HG03025 (cell line): ENCODE measurements at regions not wholly inside any gene's neighbourhood (a gene's known extent, or its start where the extent isn't known, plus 50 kb on each side); places are given as distances from the start of the nearest gene placed in this dataset.

Experiments
- ATAC-seq: cut with Tn5 transposase; IDR thresholded peaks from one replicate; pipeline ENCODE4 v1.9.1; 2021; ENCODE audit warnings: mild to moderate bottlenecking, moderate library complexity; ENCODE audit not compliant: unreplicated experiment, low FRiP score

DNA sequence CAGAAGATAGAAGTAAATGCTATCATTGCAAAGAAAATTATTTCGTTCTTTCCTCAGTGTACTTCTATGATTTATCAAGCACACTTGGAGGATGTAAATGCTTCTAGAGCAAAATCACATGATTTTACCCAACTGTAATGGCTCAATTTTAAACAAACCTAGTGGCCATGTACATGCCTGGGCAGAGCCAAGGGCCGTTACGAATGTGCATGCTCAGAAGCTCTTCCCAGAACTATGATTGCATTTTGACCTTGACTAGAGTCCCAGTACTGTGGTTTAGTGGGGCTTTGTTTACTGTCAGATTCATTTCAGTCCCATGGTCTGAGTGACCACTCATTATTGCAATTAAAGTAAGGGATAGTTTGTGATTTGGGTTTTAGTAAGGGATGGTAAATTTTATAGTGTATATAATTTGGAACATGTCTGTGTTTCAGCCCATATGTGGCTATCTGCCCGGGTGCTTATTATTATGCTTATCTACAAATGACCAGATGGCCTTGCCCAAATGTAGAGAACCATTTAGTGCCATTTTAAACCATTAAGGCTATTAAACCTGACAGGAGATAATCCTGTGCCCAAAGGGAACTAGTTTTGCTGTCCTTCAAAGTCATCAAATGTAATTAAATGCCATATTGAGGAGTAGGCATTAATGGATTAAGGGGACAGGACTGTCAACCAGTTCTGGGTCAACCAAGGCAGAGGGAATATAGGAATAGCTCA, 239.1 kb downstream of the ICOS start:
- ATAC-seq = no peak

DNA sequence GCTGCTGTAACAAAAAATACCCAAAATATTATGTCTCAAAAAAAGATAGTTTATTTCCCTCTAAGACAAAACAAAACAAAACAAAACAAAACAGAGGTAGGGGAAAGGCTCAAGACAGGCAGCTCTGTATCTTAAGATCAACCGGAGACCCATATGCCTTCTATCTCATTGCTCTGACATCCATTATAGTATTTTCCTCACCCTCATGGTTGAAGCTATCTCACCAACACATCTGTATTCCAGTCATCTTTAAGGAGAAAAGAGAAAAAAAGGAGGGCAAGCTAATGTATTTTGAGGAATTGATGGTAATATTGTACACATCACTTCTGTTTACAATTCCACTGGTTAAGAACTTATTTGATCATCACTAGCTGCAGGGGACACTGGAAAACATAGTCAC, 239.7 kb downstream of the ICOS start:
- ATAC-seq = no peak

DNA sequence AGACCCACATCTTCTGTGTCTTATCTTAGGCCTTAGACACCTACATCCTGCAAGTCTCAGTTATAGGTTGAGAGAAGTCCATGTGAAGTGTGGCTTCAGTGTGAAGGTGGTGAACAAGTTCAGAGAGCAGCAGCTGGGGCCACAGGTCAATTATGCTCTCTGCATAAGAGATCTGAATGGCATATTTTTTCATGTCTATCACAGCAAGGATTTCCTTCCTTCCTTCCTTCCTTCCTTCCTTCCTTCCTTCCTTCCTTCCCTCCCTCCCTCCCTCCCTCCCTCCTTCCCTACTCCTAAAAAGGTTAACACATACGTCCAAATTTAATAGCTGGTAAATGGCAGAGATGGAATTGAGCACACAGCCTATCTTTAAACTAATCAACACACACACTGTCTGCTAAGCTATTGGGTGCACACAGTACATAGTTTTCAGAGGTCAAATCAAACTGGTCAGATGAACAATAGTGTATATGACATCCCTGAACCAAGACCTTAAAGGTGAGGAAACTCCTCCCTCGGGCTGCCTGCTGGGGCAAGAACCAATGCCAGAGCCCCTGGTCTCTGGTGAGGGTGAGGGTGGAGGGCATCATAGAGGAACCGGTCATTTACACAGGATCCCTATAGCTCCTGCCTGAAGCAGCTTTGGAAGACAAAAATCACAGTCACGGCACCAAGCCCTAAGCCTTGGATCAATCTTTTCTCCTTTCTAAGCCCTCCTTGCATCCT, 240.9 kb downstream of the ICOS start:
- ATAC-seq = no peak

DNA sequence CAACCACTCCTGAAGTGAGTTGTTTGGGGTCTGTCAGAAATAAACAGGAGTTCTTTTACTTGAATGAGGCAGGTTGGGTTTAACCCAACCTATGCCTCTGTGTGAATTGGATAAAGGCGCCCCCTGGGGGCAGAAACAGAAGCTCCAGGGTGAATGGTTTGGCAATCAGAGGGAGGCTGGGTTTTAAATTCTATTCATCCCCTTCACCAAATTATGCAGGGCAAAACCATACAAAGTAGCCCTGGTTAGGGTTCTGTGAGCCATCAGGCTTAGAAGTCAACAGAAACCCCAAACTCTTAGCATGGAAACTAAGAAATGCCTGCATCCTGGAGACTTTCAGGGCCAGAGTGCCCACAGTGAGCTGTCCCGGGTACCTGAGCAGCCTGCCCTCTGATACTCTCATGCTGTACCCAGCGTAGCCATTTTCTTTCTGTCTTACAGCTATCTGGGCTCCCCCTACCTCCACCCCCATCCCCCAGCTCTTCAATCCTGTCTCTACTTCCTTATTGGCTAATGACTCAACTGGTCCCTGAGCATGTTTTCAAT, 241.5 kb downstream of the ICOS start:
- ATAC-seq = peak; percentile 60

DNA sequence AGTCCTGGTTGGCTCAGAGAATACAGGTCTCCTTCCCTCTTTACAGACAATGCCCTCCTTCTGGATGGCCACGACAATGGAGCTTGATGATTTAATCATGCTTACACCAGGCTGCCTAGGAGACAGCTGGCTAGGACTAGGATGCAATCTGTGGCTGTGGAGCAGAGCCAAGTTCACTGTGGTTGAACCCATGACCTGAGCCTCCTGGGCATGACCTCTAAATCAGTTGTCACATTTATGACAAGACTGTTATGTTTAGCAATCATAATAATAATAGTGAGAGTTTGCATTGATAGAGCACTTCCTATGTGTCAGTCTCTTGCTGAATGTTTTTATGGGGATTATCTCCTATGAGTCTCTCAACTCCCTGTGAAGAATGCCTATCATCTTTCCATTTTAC, 244.1 kb downstream of the ICOS start:
- no peak for ATAC-seq

DNA sequence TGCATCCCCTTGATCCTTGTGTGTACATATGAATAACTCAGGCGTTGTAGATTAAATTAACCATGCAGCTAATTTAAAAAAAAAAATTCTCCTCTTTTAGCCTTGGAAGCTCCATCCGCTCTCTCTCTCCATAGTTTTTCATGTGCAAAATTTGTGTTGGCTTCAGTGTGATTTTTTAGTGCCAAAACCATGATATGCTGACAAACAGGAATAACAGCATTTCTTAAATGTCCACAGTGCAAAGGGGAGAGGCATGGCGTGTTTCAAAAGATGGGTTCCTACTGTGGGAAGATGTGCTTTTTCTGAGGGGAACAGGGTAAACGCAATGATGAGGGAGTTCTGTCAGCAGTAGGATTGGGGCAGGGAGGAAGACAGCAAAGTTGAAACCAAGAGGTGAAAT, 247.0 kb downstream of the ICOS start:
- ATAC-seq = no peak

DNA sequence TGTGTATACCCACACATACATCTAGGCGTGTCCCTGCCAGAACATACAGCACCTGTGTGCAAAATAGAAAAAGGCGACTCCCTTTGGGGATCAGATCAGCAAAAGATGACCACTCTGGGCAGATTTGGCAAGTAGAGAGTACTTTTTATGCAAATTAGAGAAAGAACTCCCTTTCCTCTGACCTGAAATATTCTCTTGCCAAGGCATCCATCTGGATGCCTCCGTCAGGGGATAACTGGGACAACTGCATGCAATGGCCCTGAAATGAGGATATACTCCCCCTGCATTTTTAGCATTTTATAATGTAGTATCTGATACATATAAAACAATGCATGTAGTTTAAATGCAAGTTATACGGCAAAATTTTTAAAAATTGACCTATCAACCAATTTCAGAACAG, 247.7 kb downstream of the ICOS start:
- no peak for ATAC-seq

DNA sequence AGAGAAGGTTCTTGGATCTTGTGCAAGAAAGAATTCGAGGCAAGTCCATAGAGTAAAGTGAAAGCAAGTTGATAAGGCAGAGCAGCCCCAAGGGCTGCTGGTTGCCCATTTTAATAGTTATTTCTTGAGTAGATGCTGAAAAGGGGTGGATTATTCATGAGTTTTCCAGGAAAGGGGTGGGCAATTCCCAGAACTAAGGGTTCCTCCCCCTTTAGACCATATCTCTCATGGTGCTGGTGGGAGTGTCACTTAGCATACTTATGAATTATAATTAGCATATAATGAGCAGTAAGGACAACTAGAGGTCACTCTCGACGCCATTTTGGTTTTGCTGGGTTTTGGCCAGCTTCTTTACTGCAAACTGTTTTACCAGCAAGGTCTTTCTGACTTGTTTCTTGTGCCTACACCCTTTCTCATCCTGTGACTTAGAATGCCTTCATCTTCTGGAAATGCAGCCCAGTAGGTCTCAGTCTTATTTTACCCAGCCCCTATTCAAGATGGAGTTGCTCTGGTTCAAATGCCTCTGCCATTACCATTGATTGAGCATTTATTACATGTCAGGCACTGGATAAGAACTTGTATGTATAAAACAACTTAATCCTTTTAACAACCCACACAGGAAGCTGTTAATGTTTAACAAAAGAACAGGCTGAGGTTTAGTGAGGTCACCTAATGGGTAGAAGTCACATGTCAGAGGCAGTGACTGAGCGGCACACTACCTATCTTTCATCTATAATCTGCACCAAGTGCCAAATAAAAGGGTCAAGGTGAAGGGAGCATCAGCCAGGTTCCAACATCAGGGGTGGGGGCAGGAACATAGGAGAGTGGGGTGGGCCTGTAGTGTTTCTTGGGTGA, 250.9 kb downstream of the ICOS start:
- no peak for ATAC-seq

DNA sequence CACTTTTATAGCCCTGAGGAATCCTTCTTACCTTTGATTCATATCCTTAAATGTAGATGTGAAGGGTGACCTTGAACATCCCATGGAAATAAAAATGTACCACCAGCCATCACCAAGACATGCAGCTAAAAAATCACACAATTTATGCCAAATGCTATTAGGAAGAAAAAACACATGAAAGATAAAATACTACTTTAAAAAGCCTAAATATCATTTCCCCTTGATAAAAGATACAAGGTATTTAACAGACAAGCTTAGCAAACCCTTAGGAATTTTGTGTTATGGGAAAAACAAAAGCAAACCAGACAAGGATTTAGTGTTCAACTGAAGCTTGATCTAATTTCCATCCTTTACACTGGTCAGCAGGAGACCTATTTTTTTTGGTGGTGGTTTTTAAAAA, 255.0 kb downstream of the ICOS start:
- ATAC-seq = no peak

DNA sequence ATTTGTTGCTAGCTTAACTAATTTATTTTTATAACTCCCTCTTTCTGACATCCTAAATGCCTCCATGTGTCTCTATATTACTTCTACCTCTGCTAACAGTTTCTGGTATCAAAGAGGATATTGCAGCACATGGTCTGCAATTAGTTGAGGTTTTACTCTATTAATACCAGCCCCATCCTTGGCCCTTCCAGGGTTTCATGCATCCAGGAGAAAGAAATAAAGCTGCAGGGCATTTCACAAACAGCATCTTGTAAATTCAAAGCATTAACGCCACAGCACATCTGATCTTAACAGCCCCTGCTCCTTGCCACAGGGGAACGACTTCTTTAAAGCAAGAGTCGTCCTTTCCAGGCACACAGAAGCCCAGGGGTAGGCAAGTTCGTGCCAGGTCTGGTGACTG, 258.9 kb downstream of the ICOS start:
- no peak for ATAC-seq

DNA sequence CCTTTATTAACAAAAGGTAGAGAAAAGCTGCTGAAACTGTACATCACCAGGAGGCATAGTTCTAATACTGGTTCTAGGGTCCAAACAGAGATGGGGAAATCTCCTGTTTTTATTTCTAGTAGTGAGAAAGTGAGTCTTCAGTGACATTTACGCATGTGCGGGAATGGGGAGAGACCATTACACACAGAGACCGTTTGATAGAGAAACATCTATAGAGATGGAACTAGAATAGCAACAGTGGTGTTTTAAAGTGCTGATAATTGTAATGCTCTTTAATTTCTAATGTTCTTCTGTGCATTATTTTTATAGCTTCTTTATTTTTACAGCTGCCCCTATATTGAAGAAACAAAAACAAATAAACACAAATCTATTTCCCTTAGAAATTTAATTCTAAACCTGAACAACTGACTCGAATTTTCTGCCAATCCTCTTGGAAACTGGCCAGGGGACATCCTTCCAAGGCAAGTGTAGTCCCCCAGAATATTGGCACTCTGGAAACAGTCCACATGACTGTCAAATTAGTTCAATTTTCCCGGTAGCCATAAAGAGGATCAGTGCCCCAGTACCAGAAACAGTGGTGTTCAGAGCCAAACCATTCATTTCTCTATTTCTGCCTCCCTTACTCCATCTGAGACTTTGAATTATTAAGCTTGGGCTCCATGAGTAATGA, 260.9 kb downstream of the ICOS start:
- no peak for ATAC-seq

DNA sequence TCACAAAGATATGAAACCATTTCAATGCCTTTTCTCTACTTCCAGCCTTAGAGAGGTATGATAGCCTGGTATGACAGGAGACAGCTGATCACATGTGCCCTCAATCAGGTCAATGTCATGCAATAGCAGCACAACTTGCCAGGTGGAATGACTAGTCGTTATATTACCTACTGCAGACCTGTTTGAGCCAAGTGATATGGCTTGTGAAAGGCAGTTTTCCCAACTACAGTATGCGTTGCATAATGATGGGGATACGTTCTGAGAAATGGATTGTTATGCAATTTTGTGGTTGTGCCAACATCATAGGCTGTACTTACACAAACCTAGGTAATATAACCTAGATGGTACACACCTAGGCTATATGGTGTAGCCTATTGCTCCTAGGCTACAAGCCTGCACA, 262.8 kb downstream of the ICOS start:
- ATAC-seq = no peak

DNA sequence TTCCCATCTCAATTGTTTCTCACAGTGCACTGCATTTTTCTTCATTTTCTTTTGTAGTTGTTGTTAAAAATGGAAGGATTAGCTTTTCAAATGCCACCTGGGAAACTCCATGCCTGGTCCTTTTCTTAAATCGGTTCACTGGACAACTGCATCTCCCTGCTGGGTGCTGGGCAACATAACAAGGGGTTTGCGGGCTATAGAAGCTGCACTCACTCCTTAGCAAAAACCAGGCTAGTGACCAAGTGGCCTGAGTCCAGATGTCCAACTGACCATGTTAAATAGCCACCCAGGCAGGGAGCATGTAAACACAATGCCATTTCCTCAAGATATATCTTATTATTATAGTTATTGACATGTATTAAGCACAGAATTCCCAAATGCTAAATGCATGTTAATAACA, 264.9 kb downstream of the ICOS start:
- no peak for ATAC-seq

DNA sequence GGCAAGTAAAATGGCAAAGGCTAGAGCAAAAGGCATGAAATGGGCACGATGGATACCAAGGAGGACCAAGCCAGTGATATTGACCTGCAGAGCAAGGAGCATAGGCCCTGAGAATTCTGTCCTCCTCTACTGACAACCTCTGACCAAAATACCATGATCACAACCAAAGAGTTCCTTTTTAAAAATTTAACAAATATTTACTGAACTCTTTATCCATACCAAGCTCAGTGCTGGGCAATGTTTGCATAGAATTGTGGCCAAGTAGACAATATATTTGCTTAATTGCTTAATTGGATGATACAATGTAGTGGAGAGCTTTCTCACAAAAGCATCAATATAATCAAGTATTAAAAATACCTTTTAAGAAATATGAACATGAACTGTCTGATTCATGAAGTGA, 265.7 kb downstream of the ICOS start:
- ATAC-seq = no peak

DNA sequence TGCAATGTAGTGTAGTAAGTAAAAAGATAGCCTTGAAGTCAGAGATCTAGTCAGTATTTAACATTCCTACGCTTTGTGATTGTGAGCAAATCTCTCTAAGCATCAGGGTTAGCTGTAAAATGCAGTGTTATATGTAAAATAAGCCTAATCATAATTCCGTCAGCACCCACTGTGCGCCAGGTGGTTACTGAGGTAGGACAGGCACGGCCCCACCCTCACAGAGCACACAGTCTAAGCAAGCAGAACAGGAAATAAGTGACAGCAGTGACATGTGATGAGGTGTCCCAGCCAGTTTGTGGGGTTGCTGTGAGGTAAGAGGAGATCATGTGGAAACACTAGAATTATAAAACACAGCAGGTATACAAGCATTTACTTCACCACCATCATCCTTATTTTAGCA, 267.1 kb downstream of the ICOS start:
- ATAC-seq = no peak

DNA sequence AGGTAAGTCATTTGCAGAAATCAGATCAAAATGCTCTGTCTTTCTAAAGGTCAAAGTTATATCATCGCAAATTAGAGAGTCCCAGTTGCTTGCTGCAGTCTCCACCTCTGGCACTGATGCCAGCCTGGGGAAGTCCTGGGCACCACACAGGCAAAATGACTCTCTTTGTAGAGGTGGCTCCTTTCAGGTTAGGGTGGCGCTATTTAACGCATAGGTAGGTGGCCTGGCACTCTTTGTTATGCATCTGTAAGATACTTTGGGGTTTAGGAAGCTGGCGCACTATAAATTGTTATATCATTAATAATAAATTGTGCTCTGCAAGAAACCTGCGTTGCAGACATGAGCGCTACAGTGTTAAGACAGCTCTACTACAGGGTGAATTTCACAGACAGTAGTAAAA, 268.5 kb downstream of the ICOS start:
- ATAC-seq = no peak

DNA sequence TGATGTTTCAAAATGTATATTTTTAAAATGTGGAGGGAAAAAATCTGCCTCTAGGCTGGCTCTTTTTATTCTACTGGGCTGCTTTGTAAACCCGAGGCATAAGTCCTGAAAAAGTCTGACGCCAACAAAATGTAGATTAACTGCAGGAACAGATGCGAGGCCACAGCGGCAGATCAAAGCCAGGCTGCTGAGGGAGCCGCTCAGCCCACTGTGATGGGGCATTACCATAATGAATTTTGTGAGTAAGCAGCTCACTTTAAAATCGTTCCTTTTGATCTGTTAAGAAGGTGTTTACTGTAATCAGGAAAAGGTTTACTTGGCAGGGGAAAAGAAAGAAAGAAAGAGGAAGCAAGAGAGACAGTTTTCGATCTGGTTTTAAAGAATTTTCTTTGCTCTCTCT, 269.0 kb downstream of the ICOS start:
- no peak for ATAC-seq

DNA sequence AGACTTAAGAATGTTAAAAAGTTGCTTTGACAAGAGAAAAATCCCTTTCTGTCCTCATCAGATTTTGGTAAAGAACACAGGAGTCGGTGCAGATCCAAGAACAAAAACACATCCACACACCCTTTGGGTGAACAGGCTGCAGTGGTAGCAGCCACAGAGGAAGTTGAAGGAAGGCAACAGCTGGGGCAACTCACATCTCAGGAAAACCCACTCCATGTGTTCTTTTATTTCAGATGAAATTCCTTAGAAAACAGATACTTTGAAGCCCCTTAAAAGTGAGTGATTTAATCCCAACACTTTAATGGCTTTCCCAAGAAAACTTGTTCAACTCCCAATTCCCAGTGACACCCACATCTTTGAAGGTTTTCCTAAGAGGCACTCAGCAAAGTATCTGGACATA, 271.3 kb downstream of the ICOS start:
- no peak for ATAC-seq

DNA sequence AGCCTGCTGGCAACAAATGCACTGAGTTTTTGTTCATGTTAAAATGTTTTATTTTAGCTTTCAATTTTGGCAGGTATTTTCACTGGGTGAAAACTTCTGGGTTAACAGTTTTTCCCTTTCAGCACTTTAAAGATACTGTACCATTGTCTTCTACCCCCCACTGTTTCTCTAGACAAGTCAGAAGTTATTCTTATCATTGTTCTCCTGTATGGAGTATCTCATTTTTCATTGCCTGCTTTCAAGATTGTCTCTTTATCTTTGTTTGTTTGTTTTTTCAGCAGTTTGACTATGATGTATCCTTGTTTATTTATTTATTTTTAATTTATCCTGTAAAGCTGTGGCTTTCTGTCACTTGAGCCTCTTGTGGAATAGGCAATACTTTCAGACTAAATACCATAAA, 277.0 kb downstream of the ICOS start:
- no peak for ATAC-seq

DNA sequence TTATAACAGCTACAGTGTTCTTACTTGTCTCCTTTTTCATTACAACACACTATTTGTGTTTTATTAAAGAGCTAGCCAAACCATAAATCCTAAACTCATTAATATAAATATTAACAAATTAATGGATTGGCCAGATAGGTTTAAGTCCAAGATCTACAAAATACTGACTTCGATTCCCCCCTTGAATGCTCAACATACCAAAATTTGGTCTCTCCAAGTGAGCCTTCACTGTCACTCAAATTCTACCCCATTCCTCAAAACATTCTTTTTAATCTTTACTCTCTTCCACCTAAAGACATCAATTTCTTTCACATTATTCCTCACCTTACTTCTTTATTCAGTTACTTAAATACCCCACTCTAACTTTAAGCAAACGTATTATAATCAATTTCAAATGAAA, 281.5 kb downstream of the ICOS start:
- no peak for ATAC-seq

DNA sequence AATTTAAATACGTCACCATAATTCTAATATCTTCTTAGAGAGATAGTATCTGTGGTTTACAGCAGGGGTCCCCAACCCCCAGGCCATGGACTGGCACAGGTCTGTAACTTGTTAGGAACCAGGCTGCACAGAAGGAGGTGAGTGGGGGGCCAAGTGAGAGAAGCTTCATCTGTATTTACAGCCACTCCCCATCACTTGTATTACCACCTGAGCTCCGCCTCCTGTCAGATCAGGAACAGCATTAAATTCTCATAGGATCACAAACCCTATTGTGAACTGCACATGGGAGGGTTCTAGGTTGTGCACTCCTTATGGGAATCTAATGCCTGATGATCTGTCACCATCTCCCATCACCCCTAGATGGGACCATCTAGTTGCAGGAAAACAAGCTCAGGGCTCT, 282.6 kb downstream of the ICOS start:
- ATAC-seq = no peak
